OCI-LY1 (cell line): ENCODE measurements at regions not wholly inside any gene's neighbourhood (a gene's known extent, or its start where the extent isn't known, plus 50 kb on each side); places are given as distances from the start of the nearest gene placed in this dataset.

Experiments
- H2AFZ ChIP-seq: fragments of 200-600 bp; sonication (generic), shearing (Covaris generic); 2 replicates; pipeline ENCODE4 v1.6.0; 2014; ENCODE audit warnings: antibody characterized with exemption, mild to moderate bottlenecking, low read length
- H3F3A ChIP-seq: fragments of 200-600 bp; sonication (generic), shearing (Covaris generic); 2 replicates; pipeline ENCODE4 v1.6.0; 2014; ENCODE audit warnings: mild to moderate bottlenecking, antibody characterized with exemption, low read length, moderate library complexity; ENCODE audit not compliant: insufficient read depth
- H3K27ac ChIP-seq: fragments of 200-600 bp; sonication (generic); 2 replicates; pipeline ENCODE4 v1.5.1; 2014; ENCODE audit warnings: low read length, mixed run types, mild to moderate bottlenecking, low read depth; ENCODE audit not compliant: poor library complexity, severe bottlenecking
- H3K27me3 ChIP-seq: fragments of 200-600 bp; sonication (generic); 2 replicates; pipeline ENCODE4 v1.6.0; 2014; ENCODE audit warnings: antibody characterized with exemption, mild to moderate bottlenecking, low read length, moderate library complexity; ENCODE audit not compliant: insufficient read depth
- H3K36me3 ChIP-seq: fragments of 200-600 bp; sonication (generic); 2 replicates; pipeline ENCODE4 v1.6.1; 2014; ENCODE audit warnings: mild to moderate bottlenecking, antibody characterized with exemption, low read length, moderate library complexity, mixed read lengths; ENCODE audit not compliant: insufficient read depth
- H3K4me1 ChIP-seq: fragments of 200-600 bp; sonication (generic); 2 replicates; pipeline ENCODE4 v1.5.1; 2014; ENCODE audit warnings: mild to moderate bottlenecking, low read length, moderate library complexity; ENCODE audit not compliant: insufficient read depth, severe bottlenecking
- H3K4me2 ChIP-seq: fragments of 200-600 bp; sonication (generic), shearing (Covaris generic); 2 replicates; pipeline ENCODE4 v1.6.1; 2014; ENCODE audit warnings: low read length
- H3K4me3 ChIP-seq: fragments of 200-600 bp; sonication (generic); 2 replicates; pipeline ENCODE4 v1.5.1; 2014; ENCODE audit warnings: low read length, low read depth, mild to moderate bottlenecking, mixed read lengths; ENCODE audit not compliant: poor library complexity, severe bottlenecking
- H3K79me2 ChIP-seq: fragments of 200-600 bp; shearing (Covaris generic); 2 replicates; pipeline ENCODE4 v1.6.1; 2016; ENCODE audit warnings: mixed run types, low read length, mixed read lengths; ENCODE audit not compliant: insufficient read depth
- H3K9ac ChIP-seq: fragments of 200-600 bp; sonication (generic), shearing (Covaris generic); 2 replicates; pipeline ENCODE4 v1.6.1; 2014; ENCODE audit warnings: mild to moderate bottlenecking, low read length, mixed read lengths
- H3K9me2 ChIP-seq: fragments of 200-600 bp; sonication (generic), shearing (Covaris generic); 2 replicates; pipeline ENCODE4 v1.6.1; 2014; ENCODE audit warnings: low read depth, mild to moderate bottlenecking, low read length, mixed read lengths
- H3K9me3 ChIP-seq: fragments of 200-600 bp; shearing (Covaris generic); 2 replicates; pipeline ENCODE4 v1.6.1; 2014; ENCODE audit warnings: low read length, mixed read lengths
- H4K20me1 ChIP-seq: fragments of 200-600 bp; sonication (generic), shearing (Covaris generic); 2 replicates; pipeline ENCODE4 v1.6.0; 2016; ENCODE audit warnings: mild to moderate bottlenecking, low read length; ENCODE audit not compliant: insufficient read depth
- CTCF ChIP-seq: fragments of 200-600 bp; sonication (generic), shearing (Covaris generic); IDR thresholded peaks from 2 replicates; pipeline ENCODE4 v1.5.1; 2017; ENCODE audit warnings: mild to moderate bottlenecking, antibody characterized with exemption, low read length, moderate library complexity, mixed read lengths
- EZH2 ChIP-seq: fragments of 200-600 bp; sonication (generic), shearing (Covaris generic); IDR thresholded peaks from 2 replicates; pipeline ENCODE4 v1.8.0; 2017; ENCODE audit warnings: borderline replicate concordance, mixed run types, mild to moderate bottlenecking, antibody characterized with exemption, low read length, moderate library complexity, mixed read lengths

- TF ChIP-seq CTCF (no peak), EZH2 (no peak)
- Histone ChIP-seq H3K9me3 (no peaks in the 10 kb centered on the region), H3K4me2 (no peak overlapping the region), H3K27me3 (peaks cover 13% of the 10 kb centered on the region; the same call in 1 of the 2 replicates), H3K4me1 (peaks cover 3% of the 10 kb centered on the region), H3K9me2 (no peaks in the 10 kb centered on the region), H3K9ac (no peak overlapping the region), H3K4me3 (no peak overlapping the region), H4K20me1 (no peaks in the 10 kb centered on the region), H3K36me3 (no peaks in the 10 kb centered on the region; the same call in 1 of the 2 replicates), H3F3A (no peaks in the 10 kb centered on the region), H3K79me2 (no peaks in the 10 kb centered on the region), H3K27ac (no peak overlapping the region), H2AFZ (no peak overlapping the region)
These were observed 61.7 kb upstream of the FBRSL1 start for GRCh38 chr12:132427999-132428935.

GRCh38 chr12:132427174-132427768, 62.7 kb upstream of the FBRSL1 start:
- Histone ChIP-seq H3F3A (no peaks in the 10 kb centered on the region), H3K9ac (no peak overlapping the region), H4K20me1 (no peaks in the 10 kb centered on the region), H3K79me2 (no peaks in the 10 kb centered on the region), H3K9me2 (no peaks in the 10 kb centered on the region), H3K9me3 (no peaks in the 10 kb centered on the region), H3K4me3 (no peak overlapping the region), H3K27me3 (peaks cover 15% of the 10 kb centered on the region; the same call in 1 of the 2 replicates), H3K4me2 (no peak overlapping the region), H3K27ac (no peak overlapping the region), H2AFZ (no peak overlapping the region), H3K4me1 (peaks cover 3% of the 10 kb centered on the region), H3K36me3 (no peaks in the 10 kb centered on the region; the same call in 1 of the 2 replicates)
- TF ChIP-seq EZH2 (no peak), CTCF (no peak)

GRCh38 chr12:132426349-132427173, 63.4 kb upstream of the FBRSL1 start:
- H3K9ac ChIP-seq: no peak overlapping the region
- H3K36me3 ChIP-seq: no peaks in the 10 kb centered on the region; the same call in 1 of the 2 replicates
- H3K27me3 ChIP-seq: peaks cover 15% of the 10 kb centered on the region; the same call in 1 of the 2 replicates

More at GRCh38 chr12:132426349-132427173, 63.4 kb upstream of the FBRSL1 start:
- no peak overlapping the region for H3K4me2 ChIP-seq
- no peak overlapping the region for H2AFZ ChIP-seq
- H3K4me3 ChIP-seq: no peak overlapping the region
- no peaks in the 10 kb centered on the region for H3F3A ChIP-seq
- no peaks in the 10 kb centered on the region for H3K9me2 ChIP-seq
- H4K20me1 ChIP-seq: no peaks in the 10 kb centered on the region
- H3K9me3 ChIP-seq: no peaks in the 10 kb centered on the region
- H3K27ac ChIP-seq: no peak overlapping the region
- peaks cover 3% of the 10 kb centered on the region for H3K4me1 ChIP-seq
- H3K79me2 ChIP-seq: no peaks in the 10 kb centered on the region
- TF ChIP-seq CTCF: no peak
